Transverse colon (tissue), 4 donors: ENCODE measurements at regions not wholly inside any gene's neighbourhood (a gene's known extent, or its start where the extent isn't known, plus 50 kb on each side); places are given as distances from the start of the nearest gene placed in this dataset.

Experiments
- DNase-seq: peaks from one replicate; pipeline ENCODE4 v3.0.0-alpha.2; 2019
- H3K27ac ChIP-seq, 4 donors: fragments of 200-600 bp; sonication (generic); 2 replicates each; pipeline ENCODE4 v1.5.1; 2016 to 2018; ENCODE audit warnings: inconsistent platforms in 4 of 4
- H3K27me3 ChIP-seq: fragments of 200-600 bp; sonication (generic); 2 replicates; pipeline ENCODE4 v1.5.1; 2017; ENCODE audit warnings: inconsistent platforms
- H3K36me3 ChIP-seq, 4 donors: fragments of 200-600 bp; sonication (generic); 2 replicates each; pipeline ENCODE4 v1.5.1; 2017 to 2019; ENCODE audit warnings: inconsistent platforms in 4 of 4
- H3K4me1 ChIP-seq, 4 donors: fragments of 200-600 bp; sonication (generic); 2 replicates each; pipeline ENCODE4 v1.5.1; 2017 to 2020; ENCODE audit warnings: inconsistent platforms in 4 of 4
- H3K4me3 ChIP-seq, 4 donors: fragments of 200-600 bp; sonication (generic); 1 replicate in 1 of 4; 2 replicates in 3 of 4; pipeline versions ENCODE4 v1.5.1 to v1.6.1; 2017 to 2019; ENCODE audit warnings: inconsistent platforms in 4 of 4
- H3K9me3 ChIP-seq, 2 donors: fragments of 200-600 bp; sonication (generic); 2 replicates each; pipeline ENCODE4 v1.5.1; 2017 to 2019; ENCODE audit warnings: inconsistent platforms in 2 of 2
- EP300 ChIP-seq: sonication (generic); formaldehyde crosslinking; IDR thresholded peaks from one replicate; pipeline ENCODE4 v1.6.1; 2017; ENCODE audit warnings: antibody characterized with exemption, low read depth
- POLR2A ChIP-seq: fragments of 450-650 bp; IDR thresholded peaks from one replicate; pipeline ENCODE4 v1.6.1; 2016; ENCODE audit warnings: antibody characterized with exemption, mild to moderate bottlenecking, moderate library complexity
- POLR2AphosphoS5 ChIP-seq, 3 donors: sonication (generic); formaldehyde crosslinking; IDR thresholded peaks; one replicate each; pipeline ENCODE4 v1.6.1; 2016; ENCODE audit warnings: antibody characterized with exemption in 3 of 3
- WGBS, 2 donors: methylation state at CpG; one replicate each; pipeline ENCODE4 v1.1.5; 2018; ENCODE audit warnings: low coverage in 1 of 2; 5-methylcytosine and 5-hydroxymethylcytosine counted together
- in situ Hi-C, 4 donors: fragments of 200-750 bp; cut with MboI; loops; one replicate each; pipeline versions ENCODE4 v1.15.0 to v1.15.1; 2017; ENCODE audit warnings: low sequenced_read_pairs in 3 of 4, low pct_ligation_motif_present in 1 of 4, low pct_unique_long_range_greater_than_20kb in 1 of 4
- intact Hi-C: fragments of 100-400 bp; cut with DNase I; formaldehyde crosslinking; loops from one replicate; pipeline ENCODE4 v1.15.1; 2023; ENCODE audit warnings: low total_unique reads
- TF ChIP-seq, protein P1 (sequence below), 5 experiments: fragments of 200-600 bp in 3 of 5; fragments of 450-650 bp in 2 of 5; sonication (generic) in 3 of 5; IDR thresholded peaks; 1 replicate in 2 of 5; 2 replicates in 3 of 5; pipeline ENCODE4 v1.5.1; 2016 to 2017; ENCODE audit warnings: antibody characterized with exemption in 5 of 5, inconsistent platforms in 3 of 5, mild to moderate bottlenecking in 2 of 5, moderate library complexity in 1 of 5

DNA sequence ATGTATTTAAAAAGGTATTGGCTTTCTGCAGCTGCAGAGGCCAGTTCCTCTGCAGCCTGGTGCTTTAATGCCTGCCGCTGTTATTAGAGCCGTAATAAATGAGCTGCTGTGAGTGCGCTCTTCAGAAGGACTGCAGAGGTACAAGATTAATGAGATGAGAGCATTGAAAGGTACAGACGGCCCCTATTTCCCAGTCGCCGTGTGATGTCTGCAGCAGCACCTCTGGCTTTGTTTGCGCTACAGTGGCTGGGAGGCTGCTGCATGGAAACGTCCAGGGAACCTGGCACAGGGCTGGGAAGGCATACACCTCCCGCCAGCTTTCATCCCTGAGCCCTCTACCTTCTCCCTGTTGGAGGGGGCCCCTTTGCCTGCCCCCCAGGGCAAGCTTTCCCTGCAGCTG lies 383.8 kb upstream of the ZMIZ1 start:
- DNase-seq: no peak
- Histone ChIP-seq H3K27me3 (no peaks in the 10 kb centered on the region), H3K9me3 (no peaks in the 10 kb centered on the region), H3K27ac (no peak overlapping the region), H3K36me3 (no peaks in the 10 kb centered on the region), H3K4me1 (peaks cover 0 to 7% (median 2%) of the 10 kb centered on the region in 4 donors), H3K4me3 (no peak overlapping the region)
- TF ChIP-seq, protein P1, sequence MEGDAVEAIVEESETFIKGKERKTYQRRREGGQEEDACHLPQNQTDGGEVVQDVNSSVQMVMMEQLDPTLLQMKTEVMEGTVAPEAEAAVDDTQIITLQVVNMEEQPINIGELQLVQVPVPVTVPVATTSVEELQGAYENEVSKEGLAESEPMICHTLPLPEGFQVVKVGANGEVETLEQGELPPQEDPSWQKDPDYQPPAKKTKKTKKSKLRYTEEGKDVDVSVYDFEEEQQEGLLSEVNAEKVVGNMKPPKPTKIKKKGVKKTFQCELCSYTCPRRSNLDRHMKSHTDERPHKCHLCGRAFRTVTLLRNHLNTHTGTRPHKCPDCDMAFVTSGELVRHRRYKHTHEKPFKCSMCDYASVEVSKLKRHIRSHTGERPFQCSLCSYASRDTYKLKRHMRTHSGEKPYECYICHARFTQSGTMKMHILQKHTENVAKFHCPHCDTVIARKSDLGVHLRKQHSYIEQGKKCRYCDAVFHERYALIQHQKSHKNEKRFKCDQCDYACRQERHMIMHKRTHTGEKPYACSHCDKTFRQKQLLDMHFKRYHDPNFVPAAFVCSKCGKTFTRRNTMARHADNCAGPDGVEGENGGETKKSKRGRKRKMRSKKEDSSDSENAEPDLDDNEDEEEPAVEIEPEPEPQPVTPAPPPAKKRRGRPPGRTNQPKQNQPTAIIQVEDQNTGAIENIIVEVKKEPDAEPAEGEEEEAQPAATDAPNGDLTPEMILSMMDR (IDR thresholded peaks at IDR 0.05): no peak
- TF ChIP-seq POLR2AphosphoS5 (IDR thresholded peaks at IDR 0.05) (no peak), EP300 (no peak), POLR2A (no peak)
- WGBS, 2 donors: 75 to 100% methylated on average over 1 to 9 of the region's 9 CpGs
- in situ Hi-C loops: no loop called here
- intact Hi-C loops: no loop called here

DNA sequence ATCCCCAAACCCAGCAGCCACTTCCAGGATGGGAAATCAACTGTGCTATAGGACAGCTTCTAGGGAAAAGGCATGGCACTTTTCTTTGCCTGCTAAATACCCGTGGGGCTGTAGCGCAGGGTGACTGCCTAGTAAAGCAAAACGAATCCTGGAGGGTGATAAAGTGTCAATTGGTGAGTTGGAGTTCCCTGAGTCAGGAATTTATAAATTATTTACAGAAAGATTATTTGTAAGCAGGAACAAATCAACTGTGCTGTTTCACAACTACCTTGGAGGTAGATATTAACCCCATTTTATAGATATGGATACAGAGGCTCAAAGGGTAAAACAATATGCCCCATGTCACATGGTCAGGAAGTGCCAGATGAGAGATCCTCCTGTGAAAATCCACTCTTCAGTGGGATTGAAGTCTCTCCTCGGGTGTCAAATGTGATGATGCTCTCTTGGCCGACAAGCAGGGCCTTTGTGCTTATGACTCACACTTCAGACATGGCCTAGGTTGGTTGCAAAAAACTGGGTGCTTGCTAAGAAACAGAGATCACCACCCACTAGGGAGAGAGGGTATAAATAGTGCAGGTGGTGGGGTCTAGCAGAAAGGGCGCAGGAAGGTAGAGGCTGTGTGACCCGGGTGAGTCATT lies 383.2 kb upstream of the ZMIZ1 start:
- H3K4me3 ChIP-seq: no peak overlapping the region
- H3K9me3 ChIP-seq: no peaks in the 10 kb centered on the region
- in situ Hi-C loops: no loop called here
- WGBS, 2 donors: 79 to 80% methylated on average over 5 to 7 of the region's 7 CpGs
- no peaks in the 10 kb centered on the region for H3K36me3 ChIP-seq
- intact Hi-C loops: no loop called here
- DNase-seq: no peak
- H3K4me1 ChIP-seq: peaks cover 0 to 7% (median 2%) of the 10 kb centered on the region in 4 donors
- no peak overlapping the region for H3K27ac ChIP-seq
- TF ChIP-seq POLR2AphosphoS5 (IDR thresholded peaks at IDR 0.05) (no peak), POLR2A (no peak), EP300 (no peak)
- TF ChIP-seq, protein P1 (IDR thresholded peaks at IDR 0.05): no peak
- no peaks in the 10 kb centered on the region for H3K27me3 ChIP-seq

DNA sequence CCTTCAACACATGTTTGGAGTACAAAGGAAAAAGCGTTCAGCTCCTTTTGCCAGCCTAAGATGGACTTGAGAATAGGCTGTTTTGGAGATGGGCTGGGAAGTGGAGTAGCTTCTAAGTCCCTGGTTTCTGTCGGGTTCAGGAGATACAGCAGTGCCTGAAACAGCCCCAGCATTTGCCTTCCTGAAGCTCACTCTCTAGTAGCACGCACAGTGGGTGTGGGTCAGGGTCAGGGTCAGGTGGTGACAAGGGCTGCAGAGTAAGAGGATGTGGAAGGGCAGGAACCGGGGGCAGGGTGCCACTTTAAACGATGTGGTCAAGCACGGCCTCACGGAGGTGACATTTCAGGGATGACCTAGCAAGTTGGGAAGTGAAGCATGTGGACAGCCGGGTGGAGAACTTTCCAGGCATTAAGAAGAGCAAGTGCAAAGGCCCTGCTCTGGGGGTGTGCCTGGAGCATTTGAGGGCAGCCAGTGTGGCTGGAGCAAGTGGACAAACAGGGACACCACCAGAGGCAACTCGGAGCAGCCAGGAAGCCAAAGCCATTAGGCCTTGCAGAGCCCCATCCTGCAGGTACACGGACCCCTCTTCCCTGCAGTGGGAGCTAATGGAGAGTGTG lies 382.2 kb upstream of the ZMIZ1 start:
- Histone ChIP-seq H3K4me3 (no peak overlapping the region), H3K36me3 (no peaks in the 10 kb centered on the region), H3K9me3 (no peaks in the 10 kb centered on the region), H3K27me3 (no peaks in the 10 kb centered on the region), H3K27ac (no peak overlapping the region), H3K4me1 (peaks cover 0 to 7% (median 2%) of the 10 kb centered on the region in 4 donors)
- TF ChIP-seq POLR2A (no peak), EP300 (no peak), POLR2AphosphoS5 (IDR thresholded peaks at IDR 0.05) (no peak)
- TF ChIP-seq, protein P1 (IDR thresholded peaks at IDR 0.05): no peak
- no peak for DNase-seq
- in situ Hi-C loops: no loop called here
- WGBS, 2 donors: 69 to 77% methylated on average over 5 to 10 of the region's 10 CpGs
- intact Hi-C loops: no loop called here

DNA sequence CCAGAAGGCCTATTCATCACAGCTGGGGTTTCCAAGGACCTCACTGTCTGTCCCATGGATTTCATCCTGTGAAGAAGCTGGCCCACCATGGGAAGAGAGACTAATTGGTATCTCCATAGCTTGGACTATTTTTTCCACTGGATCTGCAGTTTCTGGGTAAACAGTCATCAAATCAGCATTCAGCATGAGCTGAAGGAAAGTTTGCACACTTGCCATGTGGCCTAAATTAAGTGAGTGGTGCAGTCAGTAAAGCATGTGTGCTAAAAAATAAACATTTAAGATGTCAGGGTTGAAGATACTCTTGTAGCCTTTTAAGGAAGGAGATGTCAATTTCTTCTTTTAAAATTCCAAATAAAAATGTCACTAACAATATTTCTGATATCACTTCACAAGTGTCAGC lies 381.1 kb upstream of the ZMIZ1 start:
- no peaks in the 10 kb centered on the region for H3K27me3 ChIP-seq
- H3K36me3 ChIP-seq: no peaks in the 10 kb centered on the region
- intact Hi-C loops: no loop called here
- no peak for TF ChIP-seq EP300
- TF ChIP-seq POLR2AphosphoS5 (IDR thresholded peaks at IDR 0.05): no peak
- TF ChIP-seq, protein P1 (IDR thresholded peaks at IDR 0.05): no peak
- no peak for TF ChIP-seq POLR2A
- no peak overlapping the region for H3K27ac ChIP-seq
- peaks cover 0 to 7% (median 2%) of the 10 kb centered on the region in 4 donors for H3K4me1 ChIP-seq
- no peak overlapping the region for H3K4me3 ChIP-seq
- no peak for DNase-seq
- H3K9me3 ChIP-seq: no peaks in the 10 kb centered on the region
- in situ Hi-C loops: no loop called here
